HG03378 (cell line): ENCODE measurements at regions not wholly inside any gene's neighbourhood (a gene's known extent, or its start where the extent isn't known, plus 50 kb on each side); places are given as distances from the start of the nearest gene placed in this dataset.
"Not testable (repeated sequence)": the region's sequence is repeated elsewhere in the genome, so short reads cannot be mapped to it uniquely, and the experiment has no call there.

Experiments used
- ATAC-seq: cut with Tn5 transposase; IDR thresholded peaks from one replicate; pipeline ENCODE4 v1.9.1; 2021; ENCODE audit warnings: mild to moderate bottlenecking, moderate library complexity; ENCODE audit not compliant: unreplicated experiment

GRCh38 chrX:150273575-150274294 lies 89.4 kb upstream of the MAMLD1 start:
- ATAC-seq: not testable (repeated sequence)

- ATAC-seq: no peak
These were observed 80.2 kb upstream of the MAMLD1 start for GRCh38 chrX:150282953-150283352.

GRCh38 chrX:150291014-150291413 lies 72.1 kb upstream of the MAMLD1 start:
- ATAC-seq: no peak

GRCh38 chrX:150293311-150294013 lies 69.7 kb upstream of the MAMLD1 start:
- ATAC-seq: no peak

GRCh38 chrX:150298841-150299551 lies 64.1 kb upstream of the MAMLD1 start:
- no peak for ATAC-seq

- ATAC-seq: no peak
These were observed 63.5 kb upstream of the MAMLD1 start for GRCh38 chrX:150299579-150299978.

- no peak for ATAC-seq
These were observed 59.6 kb upstream of the MAMLD1 start for GRCh38 chrX:150303386-150304097.

GRCh38 chrX:150306002-150306401 lies 57.1 kb upstream of the MAMLD1 start:
- no peak for ATAC-seq

GRCh38 chrX:150308041-150308440 lies 55.1 kb upstream of the MAMLD1 start:
- ATAC-seq: no peak

- no peak for ATAC-seq
These were observed 54.5 kb upstream of the MAMLD1 start for GRCh38 chrX:150308532-150309157.

GRCh38 chrX:150310417-150310816 lies 52.7 kb upstream of the MAMLD1 start:
- no peak for ATAC-seq

- no peak for ATAC-seq
These were observed 52.2 kb upstream of the MAMLD1 start for GRCh38 chrX:150310881-150311280.

- ATAC-seq: no peak
These were observed 50.2 kb upstream of the MAMLD1 start for GRCh38 chrX:150312931-150313330.
